DMS79 (cell line): ENCODE measurements at regions not wholly inside any gene's neighbourhood (a gene's known extent, or its start where the extent isn't known, plus 50 kb on each side); places are given as distances from the start of the nearest gene placed in this dataset.

ENCODE experiments used
- DNase-seq: peaks from one replicate; lab custom pipeline; 2025; lab: John Stamatoyannopoulos, UW

DNA sequence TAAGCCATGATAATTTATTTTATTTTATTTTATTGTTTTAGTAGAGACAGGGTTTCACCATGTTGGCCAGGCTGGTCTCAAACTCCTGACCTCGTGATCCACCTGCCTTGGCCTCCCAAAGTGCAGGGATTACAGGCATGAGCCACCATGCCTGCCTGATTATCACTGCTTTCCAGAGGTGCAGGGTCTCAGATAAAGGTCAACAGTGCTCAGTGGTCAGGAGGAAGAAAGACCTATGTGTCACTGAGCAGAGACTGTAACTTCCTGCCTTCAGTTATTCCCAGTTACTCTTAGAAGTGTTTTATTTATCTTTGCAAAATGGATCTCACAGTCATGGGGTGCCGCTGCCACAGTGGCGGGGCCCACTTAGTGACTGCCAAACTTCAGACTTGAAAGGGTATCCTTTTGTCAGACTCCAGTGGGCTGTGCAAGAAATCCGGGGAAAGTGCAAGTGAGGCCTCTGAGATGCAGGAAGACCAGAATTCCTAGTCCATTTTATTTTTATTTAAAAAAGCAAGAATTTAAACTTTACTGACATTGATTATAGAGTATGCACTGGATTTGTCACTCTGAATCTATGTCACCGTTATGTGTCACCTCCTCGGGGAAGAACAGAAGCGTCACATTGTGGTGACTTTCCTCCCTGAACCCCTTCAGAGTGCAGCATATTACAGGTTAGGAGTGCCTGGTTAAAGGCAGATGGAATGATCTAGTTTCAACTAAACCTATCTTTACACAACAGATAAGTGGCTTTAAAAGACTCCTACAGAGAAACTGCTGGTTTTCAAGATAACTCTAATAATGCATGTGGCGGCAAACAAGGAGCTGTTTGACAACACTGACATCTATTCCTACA is 59.1 kb upstream of the BICD1 start:
- DNase-seq, result no peak

DNA sequence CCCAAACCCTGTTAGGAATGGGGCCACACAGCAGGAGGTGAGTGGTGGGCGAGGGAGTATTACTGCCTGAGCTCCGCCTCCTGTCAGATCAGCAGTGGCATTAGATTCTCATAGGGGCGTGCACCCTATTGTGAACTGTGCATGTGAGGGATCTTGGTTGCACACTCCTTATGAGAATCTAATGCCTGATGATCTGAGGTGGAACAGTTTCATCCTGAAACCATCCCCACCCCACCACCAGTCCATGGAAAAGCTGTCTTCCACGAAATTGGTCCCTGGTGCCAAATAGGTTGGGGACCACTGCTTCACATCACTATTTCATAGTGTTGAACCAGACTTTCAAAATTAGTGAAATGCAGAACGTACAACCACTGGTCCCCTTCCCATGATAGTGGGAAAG is 57.9 kb upstream of the BICD1 start:
- no peak for DNase-seq

DNA sequence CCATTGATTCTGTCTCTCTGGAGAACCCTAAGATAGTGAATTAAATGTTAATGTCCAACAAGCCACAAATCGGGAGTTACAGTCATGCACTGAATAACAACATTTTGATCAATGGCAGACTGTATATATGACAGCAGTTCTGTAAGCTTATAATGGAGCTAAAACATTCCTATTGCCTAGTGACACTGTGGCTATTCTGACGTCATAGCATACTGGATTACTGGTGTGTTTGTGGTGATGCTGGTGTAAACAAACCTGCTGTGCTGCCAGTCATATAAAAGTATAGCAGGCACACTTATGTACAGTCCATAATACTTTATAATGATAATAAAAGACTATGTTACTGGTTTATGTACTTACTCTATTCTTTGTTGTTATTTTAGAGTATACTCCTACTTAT is 56.7 kb upstream of the BICD1 start:
- DNase-seq, result no peak

DNA sequence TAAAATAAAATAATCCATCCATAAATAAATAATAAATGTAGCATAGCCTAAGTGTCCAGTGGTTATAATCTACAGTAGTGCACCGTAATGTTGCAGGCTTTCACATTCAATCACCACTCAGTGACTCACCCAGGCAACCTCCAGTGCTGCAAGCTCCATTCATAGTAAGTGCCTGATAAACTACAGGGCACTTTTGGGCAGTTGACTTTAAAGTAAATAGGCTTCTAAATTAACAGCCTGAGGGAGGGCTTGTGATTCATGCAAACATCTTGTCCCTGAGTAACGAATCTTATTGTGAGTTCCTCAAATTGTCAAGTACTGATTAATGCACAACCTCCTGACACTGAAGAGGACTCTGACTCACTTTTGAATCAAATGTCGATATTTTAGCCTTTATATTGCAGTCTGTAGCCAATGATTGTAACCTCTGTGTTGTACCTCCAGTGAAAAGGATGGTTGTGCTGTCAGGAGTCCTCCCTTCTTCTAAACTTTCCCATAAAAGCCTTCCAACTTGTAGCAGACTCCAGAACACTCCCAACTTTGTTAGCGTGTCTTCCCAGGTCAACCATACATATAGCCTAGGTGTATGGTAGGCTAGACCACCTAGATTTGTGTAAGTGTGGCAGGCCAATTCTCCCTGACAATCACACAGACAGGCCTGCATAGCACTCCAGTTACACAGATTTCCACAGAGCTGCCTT is 55.0 kb upstream of the BICD1 start:
- no peak for DNase-seq

DNA sequence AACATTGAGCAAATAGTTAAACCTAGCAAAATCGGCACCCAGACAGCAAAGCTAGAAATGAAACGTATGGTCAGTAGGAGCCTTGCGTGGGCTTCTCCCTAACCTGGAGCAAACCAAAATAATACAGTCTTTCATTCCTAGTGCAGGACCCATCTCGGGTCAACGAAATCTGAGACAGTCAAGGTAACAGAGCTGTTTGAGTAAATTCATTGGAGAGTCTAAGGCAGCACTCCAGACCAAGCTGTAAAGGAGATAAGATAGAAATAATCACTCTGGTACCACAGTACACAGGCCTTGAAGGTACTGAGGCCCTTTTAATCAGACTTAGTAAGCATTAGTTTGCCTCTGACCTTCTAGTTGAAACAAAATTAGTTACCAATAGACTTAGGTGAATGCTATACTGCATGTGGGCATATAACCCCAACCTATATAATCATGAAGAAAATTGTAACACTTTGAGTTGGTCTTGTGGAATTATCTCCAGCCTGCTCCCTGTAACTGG is 54.4 kb upstream of the BICD1 start:
- no peak for DNase-seq

DNA sequence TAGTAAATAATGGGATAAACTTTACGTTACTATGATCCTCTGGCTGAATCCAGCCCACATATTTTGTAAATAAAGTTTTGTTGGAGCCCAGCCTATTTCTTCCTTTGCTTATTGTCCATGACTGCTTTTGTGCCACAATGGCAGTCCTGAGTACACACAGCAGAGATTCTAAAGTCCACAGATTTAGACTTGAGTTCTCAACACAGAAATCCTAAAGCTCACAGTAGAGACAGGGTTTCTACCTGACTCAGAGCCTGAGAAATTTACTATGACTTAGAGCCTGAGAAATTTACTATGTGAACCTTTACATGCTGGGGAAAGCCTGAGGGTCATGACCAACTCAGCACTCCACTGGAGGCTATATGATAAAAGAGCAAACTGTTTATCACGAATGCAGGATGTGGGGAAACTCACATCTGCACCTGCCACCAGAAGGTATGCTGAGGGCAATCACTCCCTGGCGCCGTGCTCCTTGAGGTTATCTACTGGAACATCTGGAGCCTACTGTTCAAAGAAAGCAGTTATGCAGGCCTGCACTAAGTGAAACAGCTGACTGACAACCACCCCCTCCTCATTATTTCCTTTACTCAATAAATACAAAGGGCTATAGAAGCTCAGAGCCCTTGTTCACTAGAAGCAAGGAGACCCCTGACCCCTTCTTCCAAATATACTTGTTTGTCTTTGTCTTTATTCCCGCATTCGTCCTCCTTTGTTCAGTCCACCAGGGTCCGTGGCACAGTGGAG is 52.6 kb upstream of the BICD1 start:
- DNase-seq, result no peak
